Suppressor macrophage (primary cell): ENCODE measurements at regions not wholly inside any gene's neighbourhood (a gene's known extent, or its start where the extent isn't known, plus 50 kb on each side); places are given as distances from the start of the nearest gene placed in this dataset.
"Not testable (repeated sequence)": the region's sequence is repeated elsewhere in the genome, so short reads cannot be mapped to it uniquely, and the experiment has no call there.

Source experiments
- DNase-seq, 4 experiments: peaks; one replicate each; pipeline ENCODE4 v3.0.0-alpha.2; 2020 to 2022

DNA sequence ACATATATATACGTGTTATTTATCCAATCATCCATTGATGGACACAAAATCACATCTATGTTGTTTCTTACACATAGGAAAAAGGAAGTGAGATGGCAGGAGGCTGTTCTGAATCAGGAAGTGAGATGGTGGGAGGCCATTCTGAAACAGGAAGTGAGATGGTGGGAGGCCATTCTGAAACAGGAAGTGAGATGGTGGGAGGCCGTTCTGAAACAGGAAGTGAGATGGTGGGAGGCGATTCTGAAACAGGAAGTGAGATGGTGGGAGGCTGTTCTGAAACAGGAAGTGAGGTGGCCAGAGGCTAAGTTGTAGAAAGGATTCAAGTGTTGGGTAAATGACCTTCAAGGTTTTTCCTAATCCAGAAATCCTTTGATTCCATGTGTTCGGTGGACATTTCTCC lies 921.5 kb downstream of the TYW1 start:
- peak; percentile 34 to 85 (median 58) for DNase-seq

DNA sequence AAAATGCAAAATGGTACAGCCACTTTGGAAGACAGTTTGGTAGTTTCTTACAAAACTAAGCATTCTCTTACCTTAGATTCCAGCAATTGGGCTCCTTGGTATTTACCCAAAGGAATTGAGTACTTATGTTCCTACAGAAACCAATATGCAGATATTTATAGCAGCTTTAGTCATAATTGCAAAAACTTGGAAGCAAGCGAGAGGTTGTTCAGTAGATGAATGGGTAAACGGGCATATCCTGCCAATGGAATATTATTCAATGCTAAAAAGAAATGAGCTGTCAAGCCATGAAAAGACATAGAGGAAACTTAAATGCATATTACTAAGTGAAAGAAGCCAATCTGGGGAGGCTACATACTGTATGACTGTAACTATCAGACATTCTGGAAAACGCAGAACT lies 926.7 kb downstream of the TYW1 start:
- no peak for DNase-seq

DNA sequence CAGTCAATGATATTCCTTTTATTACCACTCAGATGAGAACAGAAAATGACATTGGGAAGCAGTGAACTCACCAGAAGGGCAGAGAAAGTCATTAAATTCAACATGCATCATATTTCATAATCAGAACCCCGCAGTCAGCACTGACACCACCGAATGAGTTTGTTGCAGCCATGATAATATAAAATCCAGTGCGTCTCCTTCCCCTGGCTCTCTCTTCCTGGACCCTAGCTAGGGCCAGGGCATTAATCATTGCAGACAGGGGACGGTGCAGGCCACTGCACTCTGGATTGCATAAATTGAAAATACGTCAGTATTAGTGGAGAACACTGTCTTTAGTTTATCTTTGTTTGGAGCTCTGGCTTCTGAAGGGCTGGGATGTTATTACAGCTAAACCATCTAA lies 931.5 kb downstream of the TYW1 start:
- no peak for DNase-seq

DNA sequence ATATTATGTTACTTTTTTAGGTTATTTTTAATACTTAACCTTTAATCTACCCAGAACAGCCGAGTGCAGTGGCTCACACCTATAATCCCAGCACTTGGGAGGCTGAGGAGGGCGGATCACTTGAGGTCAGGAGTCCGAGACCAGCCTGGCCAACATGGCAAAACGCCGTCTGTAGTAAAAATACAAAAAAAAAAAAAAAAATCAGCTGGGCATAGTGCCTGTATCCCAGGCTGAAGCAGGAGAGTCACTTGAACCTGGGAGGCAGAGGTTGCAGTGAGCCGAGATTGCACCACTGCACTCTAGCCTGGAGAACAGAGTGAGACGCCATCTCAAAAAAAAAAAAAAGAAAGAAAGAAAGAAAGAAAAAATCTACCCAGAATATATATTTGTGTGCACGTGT lies 939.8 kb downstream of the TYW1 start:
- DNase-seq, result not testable (repeated sequence)

DNA sequence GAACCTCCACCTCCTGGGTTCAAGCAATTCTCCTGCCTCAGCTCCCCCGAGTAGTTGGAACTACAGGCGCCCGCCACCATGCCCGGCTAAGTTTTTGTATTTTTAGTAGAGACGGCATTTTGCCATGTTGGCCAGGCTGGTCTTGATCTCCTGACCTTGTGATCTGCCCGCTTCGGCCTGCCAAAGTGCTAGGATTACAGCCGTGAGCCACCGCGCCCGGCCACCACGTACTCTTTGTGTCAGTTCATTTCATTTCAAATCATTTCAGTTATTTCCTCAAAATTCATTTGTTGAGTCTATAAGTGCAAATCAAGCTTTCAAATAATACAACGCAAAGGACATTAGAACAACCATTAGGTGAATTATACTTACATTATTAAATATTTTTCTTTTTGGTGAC lies 943.8 kb downstream of the TYW1 start:
- DNase-seq, result no peak

DNA sequence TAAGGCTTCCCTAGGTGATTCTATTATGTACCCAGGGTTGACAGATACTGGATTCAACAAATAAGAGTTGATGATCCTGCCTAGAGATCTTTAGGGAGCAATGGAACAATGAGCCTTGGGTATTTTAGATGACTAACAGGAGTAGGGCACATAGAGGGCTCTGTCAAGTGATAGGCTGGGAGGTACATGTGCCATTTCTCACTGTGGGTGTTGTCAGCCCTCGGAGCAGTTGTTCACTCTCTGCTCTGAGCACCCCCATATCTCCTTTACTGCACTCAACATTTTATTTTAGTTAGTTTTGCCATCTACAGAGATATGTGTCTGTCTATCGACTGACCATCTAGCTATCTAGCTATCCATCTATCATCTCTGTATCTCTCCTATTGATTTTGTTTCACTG lies 950.6 kb downstream of the TYW1 start:
- DNase-seq, result no peak

DNA sequence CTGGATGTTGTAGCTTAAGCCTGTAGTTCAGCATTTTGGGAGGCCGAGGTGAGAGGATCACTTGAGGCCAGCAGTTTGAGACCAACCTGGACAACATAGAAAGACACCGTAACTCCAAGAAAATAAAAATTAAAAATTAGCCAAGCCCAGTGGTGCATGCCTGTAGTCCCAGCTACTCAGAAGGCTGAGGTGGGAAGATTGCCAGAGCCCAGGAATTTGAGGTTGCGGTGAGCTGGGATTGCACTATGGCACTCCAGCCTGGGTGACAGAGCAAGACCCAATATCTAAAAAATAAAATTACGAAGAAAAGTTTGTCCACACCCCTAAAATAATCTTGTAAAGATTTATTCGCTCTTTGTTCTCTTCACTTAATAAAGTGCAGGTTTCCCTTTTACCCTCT lies 951.0 kb downstream of the TYW1 start:
- no peak for DNase-seq

DNA sequence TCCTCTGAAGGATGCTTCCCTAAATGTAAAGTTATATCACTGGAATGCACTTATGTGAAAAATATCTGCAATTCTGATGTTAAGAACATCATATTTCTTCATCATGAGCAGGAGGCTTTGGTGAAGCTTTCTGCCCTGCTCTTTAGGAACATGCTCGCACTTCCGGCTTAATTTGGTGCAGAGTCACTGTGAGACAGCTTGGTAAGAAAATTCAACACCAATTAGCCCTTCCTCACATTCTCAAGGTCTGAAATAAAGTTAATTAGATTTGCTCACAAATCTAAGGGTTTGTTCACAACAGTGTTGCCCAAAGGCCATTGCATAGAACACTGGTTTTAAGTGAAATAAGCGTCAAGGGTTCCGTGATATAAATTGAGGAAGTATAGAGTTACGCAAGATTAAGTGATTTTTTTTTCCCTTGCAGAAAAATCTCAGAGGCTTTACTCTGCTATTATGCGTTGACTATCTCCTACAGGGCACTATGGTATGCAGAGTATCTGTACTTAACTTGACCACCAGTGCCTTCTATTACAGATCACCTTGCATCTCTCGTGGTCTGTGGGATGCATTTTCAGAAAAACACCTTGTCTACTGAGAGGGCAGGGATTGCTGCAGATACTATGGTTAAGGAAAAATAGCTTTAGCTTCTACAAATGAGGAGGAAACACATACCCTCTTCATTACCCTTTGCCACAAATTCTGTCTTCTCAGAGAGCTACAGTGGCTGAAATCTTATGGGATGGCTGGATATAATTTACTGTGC lies 953.9 kb downstream of the TYW1 start:
- peak in 2 of 4 experiments; percentile 4 to 15 for DNase-seq

DNA sequence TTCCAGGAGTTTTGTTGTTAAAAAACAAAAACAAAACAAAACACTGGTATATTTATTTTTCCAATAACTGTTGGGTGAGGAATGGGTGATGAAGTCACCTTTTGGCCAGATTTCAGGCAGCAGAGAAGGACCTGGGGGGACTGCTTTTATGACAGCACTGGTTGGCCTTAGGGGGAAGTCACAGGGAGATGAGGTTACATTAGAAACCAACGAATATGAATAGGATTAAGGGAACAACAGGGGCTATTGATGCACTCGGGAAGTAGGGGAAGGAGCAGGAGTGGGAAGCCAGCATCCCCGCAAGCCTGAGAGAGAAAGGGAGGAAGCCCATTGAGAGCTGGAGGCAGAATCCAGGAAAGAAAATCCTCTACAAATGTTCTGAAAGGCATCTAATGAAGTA lies 958.4 kb downstream of the TYW1 start:
- DNase-seq, result no peak

DNA sequence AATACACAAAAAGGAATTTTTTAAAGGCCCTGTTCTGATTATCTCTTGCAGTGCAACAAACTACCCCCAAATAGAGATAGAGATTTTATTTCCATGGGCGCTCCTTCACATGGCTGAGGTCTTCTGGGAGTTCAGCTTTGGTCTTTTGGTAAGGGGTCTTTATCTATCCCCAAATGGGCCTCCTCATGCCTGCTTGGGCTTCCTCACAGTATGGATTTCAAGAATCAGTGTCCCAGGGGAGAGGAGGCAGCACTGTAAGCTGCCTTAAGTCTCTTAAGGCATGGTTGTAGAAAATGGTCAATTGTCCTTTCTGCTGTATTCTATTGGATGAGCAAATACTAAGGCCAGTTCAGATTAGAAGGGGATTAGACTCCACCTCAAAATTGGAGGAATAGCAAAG lies 966.2 kb downstream of the TYW1 start:
- DNase-seq, result no peak

DNA sequence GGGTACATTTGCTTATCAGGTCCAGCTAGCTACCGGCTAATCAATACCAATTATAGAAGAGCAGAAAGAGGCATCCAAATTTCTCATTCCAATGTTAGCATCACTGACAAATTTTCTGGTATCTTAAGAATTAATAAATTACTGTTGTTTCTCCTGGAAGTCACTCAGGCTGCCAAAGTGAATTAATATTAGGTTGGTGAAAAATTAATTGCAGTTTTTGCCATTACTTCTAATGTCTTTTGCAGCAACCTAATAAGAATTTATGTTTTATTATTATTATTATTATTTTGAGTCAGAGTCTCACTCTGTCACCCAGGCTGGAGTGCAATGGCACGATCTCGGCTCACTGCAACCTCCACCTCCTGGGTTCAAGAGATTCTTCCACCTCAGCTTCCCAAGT lies 979.9 kb downstream of the TYW1 start:
- DNase-seq, result no peak

DNA sequence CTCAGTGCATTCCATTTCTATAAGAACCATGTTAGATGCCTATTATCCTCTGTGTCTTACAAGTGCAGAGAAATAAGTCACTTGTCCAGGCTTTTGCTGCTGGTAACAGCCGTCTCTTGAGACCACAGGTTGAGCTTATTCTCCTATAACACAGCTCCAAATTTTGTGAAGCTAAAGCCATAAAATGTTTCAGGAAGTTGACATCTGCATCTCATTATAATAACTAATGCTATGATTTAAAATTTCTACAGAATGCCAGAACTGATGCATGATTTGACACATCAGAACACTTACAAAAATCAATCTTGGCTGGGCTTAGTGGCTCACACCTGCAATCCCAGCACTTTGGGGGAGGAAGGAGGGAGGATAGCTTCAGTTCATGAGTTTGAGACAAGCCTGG lies 986.9 kb downstream of the TYW1 start:
- no peak for DNase-seq

DNA sequence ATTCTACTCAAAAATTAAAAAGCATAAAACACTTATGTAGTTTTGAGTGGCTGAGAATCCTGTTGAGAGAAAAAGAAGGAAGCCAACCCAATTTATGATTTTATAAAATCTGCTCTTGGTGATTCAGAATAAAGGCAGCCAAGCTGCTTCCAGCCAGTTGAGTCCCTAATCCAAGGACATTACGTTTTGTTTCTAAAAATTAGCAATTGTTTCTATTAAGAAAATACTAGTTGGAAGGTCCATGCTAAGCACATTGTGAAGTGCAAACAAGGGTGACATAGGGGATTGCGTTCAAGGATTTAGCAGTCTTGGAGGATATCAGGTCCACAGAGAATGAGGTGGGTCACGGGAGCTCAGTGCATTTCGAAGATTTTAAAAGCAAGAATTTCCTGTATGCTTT lies 987.7 kb downstream of the TYW1 start:
- DNase-seq, result no peak

DNA sequence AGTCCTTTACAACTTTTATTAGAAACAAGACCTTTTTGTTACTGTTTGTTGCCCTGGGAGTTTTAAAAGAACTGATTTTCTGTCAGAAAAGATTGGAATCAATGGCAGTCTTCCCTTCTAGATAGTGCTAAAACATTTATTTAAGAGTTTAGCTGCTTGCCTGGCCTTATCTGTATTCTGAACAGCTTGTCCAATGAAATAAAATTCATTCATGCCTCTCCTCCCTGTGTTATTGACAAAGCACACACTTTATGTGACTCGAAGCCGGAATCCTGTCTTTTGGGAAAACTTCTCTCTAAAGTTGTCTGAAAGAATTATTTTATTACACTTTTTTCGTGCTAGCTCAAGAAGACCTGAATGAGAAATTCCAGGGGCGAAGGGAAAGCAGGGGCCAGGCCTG lies 992.5 kb downstream of the TYW1 start:
- no peak for DNase-seq

DNA sequence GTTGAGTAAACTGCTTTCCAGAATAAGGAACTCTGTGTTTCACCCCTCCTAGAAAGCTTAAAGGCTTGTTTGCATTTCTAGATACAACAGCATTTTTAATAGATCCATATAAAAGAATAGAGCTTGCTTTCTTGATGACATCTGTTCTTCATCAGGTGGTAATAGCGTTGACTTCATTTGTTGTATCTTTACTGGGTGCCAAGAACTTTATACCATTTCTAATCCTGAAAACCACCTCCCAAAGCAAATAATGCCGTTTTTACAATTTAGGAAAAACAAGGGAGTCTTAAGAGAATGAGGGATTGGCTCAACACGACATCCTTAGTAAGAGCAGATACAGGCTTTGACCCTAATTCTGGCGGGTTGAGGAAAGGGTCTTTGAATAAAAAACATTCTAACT lies 993.4 kb downstream of the TYW1 start:
- no peak for DNase-seq

DNA sequence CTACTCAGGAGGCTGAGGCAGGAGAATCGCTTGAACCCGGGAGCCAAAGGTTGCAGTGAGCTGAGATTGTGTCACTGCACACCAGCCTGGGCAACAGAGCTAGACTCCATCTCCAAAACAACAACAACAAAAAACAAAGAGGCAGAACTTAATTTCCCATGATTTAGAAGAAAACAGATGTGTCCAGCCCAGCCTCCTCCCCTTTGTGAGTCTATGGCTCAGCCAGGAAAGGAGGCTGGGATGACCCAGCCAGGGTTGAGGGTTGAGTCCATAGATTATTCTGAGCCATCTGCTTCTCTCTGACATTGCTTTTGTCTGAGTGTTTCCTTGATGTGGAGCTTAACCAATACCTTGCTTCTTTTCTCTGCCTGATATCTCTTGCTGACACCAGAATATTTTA lies 994.1 kb downstream of the TYW1 start:
- DNase-seq, result no peak

DNA sequence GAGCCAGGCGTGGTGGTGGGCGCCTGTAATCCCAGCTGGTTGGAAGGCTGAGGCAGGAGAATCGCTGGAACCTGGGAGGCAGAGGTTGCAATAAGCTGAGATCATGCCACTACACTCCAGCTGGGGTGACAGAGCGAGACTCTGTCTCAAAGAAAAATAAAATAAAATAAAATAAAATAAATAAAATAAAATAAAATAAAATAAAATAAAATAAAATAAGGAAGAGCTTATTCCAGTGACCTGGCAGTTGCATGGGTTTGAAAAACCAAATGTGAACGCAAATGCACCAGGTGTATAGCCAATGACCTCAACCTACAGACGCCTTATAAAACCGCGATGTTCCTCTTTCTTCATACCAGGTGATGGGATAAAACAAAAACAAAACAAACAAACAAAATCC lies 995.7 kb downstream of the TYW1 start:
- DNase-seq, result no peak

DNA sequence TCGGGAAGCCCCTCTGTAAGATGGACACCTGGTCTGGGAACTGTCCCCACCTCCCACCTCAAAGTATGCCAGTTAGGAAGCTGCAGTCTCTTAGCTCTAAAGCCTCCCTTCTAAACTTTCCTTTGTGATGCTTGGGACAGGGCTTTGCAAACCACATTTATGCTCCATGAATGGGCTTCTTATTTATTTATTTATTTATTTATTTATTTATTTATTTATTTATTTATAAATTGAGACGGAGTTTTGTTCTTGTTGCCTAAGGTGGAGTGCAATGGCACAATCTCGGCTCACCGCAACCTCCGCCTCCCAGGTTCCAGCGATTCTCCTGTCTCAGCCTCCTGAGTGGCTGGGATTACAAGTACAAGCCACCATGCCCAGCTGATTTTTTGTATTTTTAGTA lies 1009.4 kb downstream of the TYW1 start:
- no peak for DNase-seq

DNA sequence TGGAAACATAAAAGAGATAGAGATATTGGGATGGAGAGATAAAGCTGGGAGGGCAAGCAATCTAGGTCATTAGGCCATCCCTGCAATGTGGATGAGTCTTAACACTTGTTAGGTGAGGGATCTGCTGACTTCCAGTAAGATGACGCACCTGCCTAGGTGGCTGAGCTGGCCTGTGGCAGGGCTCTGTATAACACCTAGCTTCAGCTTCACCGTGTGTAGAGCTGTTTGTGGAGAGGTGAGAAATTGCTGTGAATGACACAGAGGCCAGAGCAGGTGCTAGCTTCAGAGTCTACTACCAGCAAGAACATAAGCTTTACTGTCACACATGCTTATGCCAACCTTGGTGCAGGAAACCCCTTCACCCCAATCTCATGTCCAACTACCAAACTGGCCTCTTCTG lies 1010.0 kb downstream of the TYW1 start:
- no peak for DNase-seq

DNA sequence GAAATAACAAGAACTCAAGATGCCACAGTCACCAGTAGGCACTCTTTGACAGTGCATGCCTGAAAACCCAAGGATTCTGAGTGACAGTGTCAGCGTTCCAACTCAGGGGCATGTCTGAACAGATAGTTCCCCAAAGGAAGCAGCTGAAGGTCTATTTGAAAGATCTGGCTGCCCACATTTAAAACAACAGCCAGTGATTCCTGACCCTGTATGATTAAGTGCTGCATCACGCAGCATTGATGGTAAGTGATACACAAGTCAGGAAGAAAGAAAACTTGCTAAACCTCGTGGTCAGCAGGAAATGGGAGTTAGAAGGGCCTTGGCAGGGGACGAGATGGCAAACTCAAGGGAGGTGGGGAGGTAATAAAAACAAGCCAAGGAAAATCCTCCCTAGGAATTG lies 1013.1 kb downstream of the TYW1 start:
- no peak for DNase-seq

DNA sequence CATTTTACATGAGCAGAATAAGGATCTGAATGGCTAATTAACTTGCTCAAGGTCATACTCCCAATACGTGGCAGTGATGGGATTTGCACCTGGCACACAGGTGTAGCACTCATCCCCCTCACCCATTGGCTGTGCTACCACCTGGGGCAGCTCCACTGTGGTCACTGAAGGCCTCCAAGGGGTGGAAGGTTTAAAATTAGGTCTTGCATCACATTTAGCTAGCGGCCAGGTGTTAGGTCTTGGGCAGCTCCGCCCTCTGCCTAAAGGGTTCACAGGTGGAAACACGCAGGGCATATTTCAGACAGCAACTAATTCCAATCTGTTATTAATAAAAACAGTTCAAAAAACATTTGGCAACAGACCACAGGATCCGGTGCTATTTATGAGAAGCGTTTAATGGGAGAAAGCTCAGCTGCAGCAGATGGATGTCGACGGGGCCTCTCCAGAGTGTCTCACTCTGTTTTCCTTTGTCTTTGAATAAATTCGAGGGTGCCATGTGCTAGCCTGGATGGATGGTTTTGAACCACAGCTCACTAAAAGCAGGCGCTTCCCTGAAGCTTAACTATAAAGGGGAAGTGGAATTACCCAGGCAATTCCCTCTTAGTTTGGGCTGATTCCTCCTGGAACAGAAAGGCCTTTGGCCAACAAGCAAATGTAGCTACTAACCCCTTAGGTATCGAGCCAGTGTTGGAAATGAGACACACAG lies 1017.6 kb downstream of the TYW1 start:
- DNase-seq, result no peak

DNA sequence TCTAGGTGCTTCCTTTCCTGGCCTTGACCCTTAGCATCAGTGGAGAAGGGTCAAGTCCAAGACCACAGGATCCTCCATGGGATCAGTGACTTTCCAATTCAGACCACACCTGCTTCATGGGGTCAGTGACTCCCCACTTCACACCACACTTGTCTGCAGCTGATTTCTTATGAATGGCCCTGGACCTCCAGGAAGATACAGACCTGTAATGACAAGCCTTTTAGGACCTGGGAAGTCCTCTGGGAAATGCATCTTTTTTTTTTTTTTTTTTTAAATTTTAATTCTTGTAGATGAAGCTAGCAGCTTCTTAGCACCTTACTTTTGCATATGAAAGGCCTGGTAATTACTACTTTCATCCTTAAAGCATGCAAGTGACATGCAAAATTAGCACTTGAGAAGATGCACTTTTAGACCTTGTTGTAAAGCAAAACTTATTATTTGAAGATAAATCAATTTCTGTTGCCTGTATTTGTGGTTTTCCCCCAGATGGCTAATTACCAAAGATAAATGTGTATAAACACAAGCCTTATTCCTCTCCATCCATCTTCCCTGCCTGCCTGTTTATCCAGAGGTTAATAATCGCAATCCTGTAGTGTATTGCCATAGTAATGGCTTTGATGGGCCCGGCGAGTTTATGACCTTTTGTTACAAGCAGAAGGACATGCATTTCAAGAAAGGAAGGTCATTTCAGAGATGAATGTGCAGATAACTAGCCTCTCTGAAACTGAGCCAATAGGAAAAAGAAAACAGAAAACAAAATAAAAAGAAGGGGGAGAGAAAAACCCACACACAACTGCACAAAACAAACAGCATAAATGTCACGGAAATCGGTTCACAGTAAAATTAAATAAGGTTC lies 1018.7 kb downstream of the TYW1 start:
- DNase-seq, result no peak

DNA sequence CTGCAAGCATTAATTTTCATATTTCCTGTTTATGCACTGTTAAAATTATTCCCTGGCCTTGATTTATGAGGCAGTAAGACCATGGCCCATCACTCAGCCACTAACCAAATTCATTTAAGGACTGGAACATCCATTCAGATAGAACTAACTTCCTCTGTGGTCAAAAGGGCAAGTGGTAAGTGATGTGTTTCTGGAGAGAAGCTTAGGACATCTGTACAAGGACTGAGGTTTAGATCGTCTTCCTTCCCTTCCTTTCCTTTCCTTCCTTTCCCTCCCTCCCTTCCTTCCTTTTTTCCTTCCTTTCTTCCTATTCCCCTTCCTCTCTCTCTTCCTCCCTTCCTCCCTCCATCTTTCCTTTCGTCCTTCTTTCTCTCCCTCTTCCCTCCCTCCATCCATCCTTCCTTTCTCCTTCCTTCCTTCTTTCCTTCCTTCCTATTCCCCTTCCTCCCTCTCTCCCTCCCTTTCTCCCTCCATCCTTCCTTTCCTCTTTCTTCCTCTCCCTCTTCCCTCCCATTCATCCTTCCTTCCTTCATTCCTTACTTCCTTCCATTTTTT lies 1019.4 kb downstream of the TYW1 start:
- DNase-seq, result no peak
